ENCODE measurements at regions not wholly inside any gene's neighbourhood (a gene's known extent, or its start where the extent isn't known, plus 50 kb on each side); places are given as distances from the start of the nearest gene placed in this dataset.

- DNase-seq = no peak
These were observed 425.1 kb upstream of the JAG1 start for GRCh38 chr20:11098888-11099287.

GRCh38 chr20:11101243-11101642 is 427.4 kb upstream of the JAG1 start:
- DNase-seq = peak; percentile 17

GRCh38 chr20:11101696-11102095 is 427.9 kb upstream of the JAG1 start:
- DNase-seq = no peak

GRCh38 chr20:11103866-11104265 is 430.1 kb upstream of the JAG1 start:
- peak; percentile 64 for DNase-seq

GRCh38 chr20:11108102-11108810 is 434.5 kb upstream of the JAG1 start:
- no peak for DNase-seq

GRCh38 chr20:11110535-11110934 is 436.7 kb upstream of the JAG1 start:
- DNase-seq = no peak

GRCh38 chr20:11111191-11111590 is 437.4 kb upstream of the JAG1 start:
- peak; percentile 71 for DNase-seq

GRCh38 chr20:11112832-11113231 is 439.0 kb upstream of the JAG1 start:
- peak; percentile 38 for DNase-seq

- no peak for DNase-seq
These were observed 440.6 kb upstream of the JAG1 start for GRCh38 chr20:11114382-11114781.

- DNase-seq = peak; percentile 91
These were observed 444.2 kb upstream of the JAG1 start for GRCh38 chr20:11117808-11118528.

GRCh38 chr20:11118802-11119380 is 445.1 kb upstream of the JAG1 start:
- peak; percentile 56 for DNase-seq

- DNase-seq = peak; percentile 54
These were observed 445.8 kb upstream of the JAG1 start for GRCh38 chr20:11119573-11119972.

- peak; percentile 77 for DNase-seq
These were observed 446.6 kb upstream of the JAG1 start for GRCh38 chr20:11120431-11120830.

GRCh38 chr20:11124849-11125505 is 451.2 kb upstream of the JAG1 start:
- no peak for DNase-seq

GRCh38 chr20:11128220-11128718 is 454.5 kb upstream of the JAG1 start:
- DNase-seq = peak; percentile 71

- no peak for DNase-seq
These were observed 454.9 kb upstream of the JAG1 start for GRCh38 chr20:11128721-11129120.

GRCh38 chr20:11130554-11131166 is 456.9 kb upstream of the JAG1 start:
- DNase-seq = no peak

GRCh38 chr20:11132819-11133415 is 459.1 kb upstream of the JAG1 start:
- no peak for DNase-seq

- peak; percentile 10 for DNase-seq
These were observed 462.9 kb upstream of the JAG1 start for GRCh38 chr20:11136691-11137090.

GRCh38 chr20:11137688-11138087 is 463.9 kb upstream of the JAG1 start:
- no peak for DNase-seq

- peak; percentile 89 for DNase-seq
These were observed 466.6 kb upstream of the JAG1 start for GRCh38 chr20:11140359-11140758.

GRCh38 chr20:11143481-11143880 is 469.7 kb upstream of the JAG1 start:
- DNase-seq = peak; percentile 42

All from fibroblast of skin of right biceps (primary cell).